ENCODE measurements at regions not wholly inside any gene's neighbourhood (a gene's known extent, or its start where the extent isn't known, plus 50 kb on each side); places are given as distances from the start of the nearest gene placed in this dataset.

DNA sequence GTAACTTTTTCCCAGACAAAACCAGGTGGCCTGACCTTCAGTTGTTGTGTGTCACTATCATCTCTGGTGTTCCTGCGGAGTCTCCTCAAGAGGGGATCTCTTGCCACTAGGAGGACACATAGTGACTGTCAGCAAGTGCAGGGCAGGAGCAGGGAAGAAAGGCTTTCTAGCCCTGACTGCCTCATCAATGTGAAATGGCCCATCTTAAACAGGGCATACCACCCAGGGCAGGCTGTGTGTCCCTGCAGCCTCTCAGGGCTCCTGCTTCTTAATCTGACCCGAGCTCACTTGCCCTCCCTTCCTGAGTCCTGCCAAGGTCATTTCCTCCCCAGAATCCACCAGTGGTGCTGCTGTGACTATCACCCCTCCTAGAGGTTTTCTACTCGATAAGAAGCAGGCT, 57.4 kb upstream of the SIMC1 start:
- H3K4me1 ChIP-seq (ENCODE audit: control insufficient read depth, insufficient read depth, low read length) = peaks cover 2% of the 10 kb centered on the region; the same call in 1 of the 2 replicates
- peak; percentile 22; the same call in 1 of the 2 replicates for ATAC-seq
- intact Hi-C loops (cut with micrococcal nuclease; ENCODE audit: unreplicated experiment) = no loop called here

DNA sequence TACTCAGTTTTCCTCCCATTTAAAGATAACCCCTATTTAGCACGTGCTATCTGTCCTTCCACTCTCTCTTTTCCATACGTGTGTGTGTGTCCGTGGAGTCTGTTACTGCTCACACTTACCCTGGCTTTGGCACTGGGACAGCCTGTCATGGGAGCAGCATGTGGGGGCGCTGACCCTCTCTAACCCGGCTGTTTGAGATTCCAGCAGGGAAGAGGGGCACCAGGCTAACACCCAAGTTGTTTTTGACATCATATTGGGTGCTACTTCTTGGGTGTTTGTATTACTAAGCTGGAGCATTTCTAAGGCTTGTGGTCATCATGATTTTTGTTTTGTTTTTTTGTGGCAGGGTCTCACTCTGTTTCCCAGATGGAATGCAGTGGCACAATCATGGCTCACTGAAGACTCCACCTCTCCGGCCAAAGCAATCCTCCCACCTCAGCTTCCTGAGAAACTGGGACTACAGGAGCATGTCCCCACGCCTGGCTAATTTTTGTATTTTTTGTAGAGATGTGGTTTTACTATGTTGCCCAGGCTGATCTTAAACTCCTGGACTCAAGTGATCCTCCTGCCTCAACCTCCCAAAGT, 56.9 kb upstream of the SIMC1 start:
- TF ChIP-seq SIN3A (IDR thresholded peaks at IDR 0.05; ENCODE audit: borderline replicate concordance, insufficient read depth, low read depth, low read length) (no peak), POLR2AphosphoS5 (IDR thresholded peaks at IDR 0.05; ENCODE audit: low read depth, low read length) (no peak), REST (IDR thresholded peaks at IDR 0.05; ENCODE audit: insufficient read depth in 1 of 2, low read depth in 2 of 2, low read length in 1 of 2) (no peak), TCF7L2 (IDR thresholded peaks at IDR 0.05; ENCODE audit: low read depth, low read length) (no peak)
- TF ChIP-seq, protein P1, sequence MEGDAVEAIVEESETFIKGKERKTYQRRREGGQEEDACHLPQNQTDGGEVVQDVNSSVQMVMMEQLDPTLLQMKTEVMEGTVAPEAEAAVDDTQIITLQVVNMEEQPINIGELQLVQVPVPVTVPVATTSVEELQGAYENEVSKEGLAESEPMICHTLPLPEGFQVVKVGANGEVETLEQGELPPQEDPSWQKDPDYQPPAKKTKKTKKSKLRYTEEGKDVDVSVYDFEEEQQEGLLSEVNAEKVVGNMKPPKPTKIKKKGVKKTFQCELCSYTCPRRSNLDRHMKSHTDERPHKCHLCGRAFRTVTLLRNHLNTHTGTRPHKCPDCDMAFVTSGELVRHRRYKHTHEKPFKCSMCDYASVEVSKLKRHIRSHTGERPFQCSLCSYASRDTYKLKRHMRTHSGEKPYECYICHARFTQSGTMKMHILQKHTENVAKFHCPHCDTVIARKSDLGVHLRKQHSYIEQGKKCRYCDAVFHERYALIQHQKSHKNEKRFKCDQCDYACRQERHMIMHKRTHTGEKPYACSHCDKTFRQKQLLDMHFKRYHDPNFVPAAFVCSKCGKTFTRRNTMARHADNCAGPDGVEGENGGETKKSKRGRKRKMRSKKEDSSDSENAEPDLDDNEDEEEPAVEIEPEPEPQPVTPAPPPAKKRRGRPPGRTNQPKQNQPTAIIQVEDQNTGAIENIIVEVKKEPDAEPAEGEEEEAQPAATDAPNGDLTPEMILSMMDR (IDR thresholded peaks at IDR 0.05) = no peak
- Histone ChIP-seq H3K4me1 (ENCODE audit: control insufficient read depth, insufficient read depth, low read length) (peaks cover 2% of the 10 kb centered on the region; the same call in 1 of the 2 replicates), H3K9me3 (ENCODE audit: control insufficient read depth, insufficient read depth, low read depth, low read length) (no peaks in the 10 kb centered on the region), H3K27me3 (ENCODE audit: control insufficient read depth, insufficient read depth, low read length) (peaks cover 10% of the 10 kb centered on the region), H3K36me3 (ENCODE audit: control insufficient read depth, insufficient read depth, low read length) (no peaks in the 10 kb centered on the region), H3K4me3 (ENCODE audit: low read depth in 2 of 2, low read length in 2 of 2) (no peak overlapping the region), H3K27ac (ENCODE audit: low read length) (no peak overlapping the region)
- ChIA-PET CTCF (no interaction called here), POLR2A (no interaction called here)
- intact Hi-C loops (cut with micrococcal nuclease; ENCODE audit: unreplicated experiment) (no loop called here), in situ Hi-C loops (cut with HindIII; ENCODE audit: low pct_unique_long_range_greater_than_20kb, low sequenced_read_pairs) (no loop called here)
- no TSS peak for BruUV-seq (replicated peaks)
- DNase-seq (ENCODE audit: low read depth, low spot score) (no peak), ATAC-seq (no peak)

More for the DNA sequence above, 57.4 kb upstream of the SIMC1 start:
- in situ Hi-C loops (cut with HindIII; ENCODE audit: low pct_unique_long_range_greater_than_20kb, low sequenced_read_pairs) = no loop called here
- H3K27ac ChIP-seq (ENCODE audit: low read length) = no peak overlapping the region
- H3K27me3 ChIP-seq (ENCODE audit: control insufficient read depth, insufficient read depth, low read length) = peaks cover 10% of the 10 kb centered on the region
- no peaks in the 10 kb centered on the region for H3K9me3 ChIP-seq (ENCODE audit: control insufficient read depth, insufficient read depth, low read depth, low read length)
- no peak overlapping the region for H3K4me3 ChIP-seq (ENCODE audit: low read depth in 2 of 2, low read length in 2 of 2)
- POLR2A ChIA-PET = no interaction called here
- TF ChIP-seq REST (IDR thresholded peaks at IDR 0.05; ENCODE audit: insufficient read depth in 1 of 2, low read depth in 2 of 2, low read length in 1 of 2) (no peak), POLR2AphosphoS5 (IDR thresholded peaks at IDR 0.05; ENCODE audit: low read depth, low read length) (no peak), TCF7L2 (IDR thresholded peaks at IDR 0.05; ENCODE audit: low read depth, low read length) (no peak), SIN3A (IDR thresholded peaks at IDR 0.05; ENCODE audit: borderline replicate concordance, insufficient read depth, low read depth, low read length) (no peak)
- TF ChIP-seq, protein P1 (IDR thresholded peaks at IDR 0.05) = no peak
- H3K36me3 ChIP-seq (ENCODE audit: control insufficient read depth, insufficient read depth, low read length) = no peaks in the 10 kb centered on the region
- DNase-seq (ENCODE audit: low read depth, low spot score) = no peak
- BruUV-seq (replicated peaks) = no TSS peak
- CTCF ChIA-PET = no interaction called here

All from Panc1 (cell line).